Activated CD4-positive, alpha-beta T cell treated with anti-CD3 and anti-CD28 coated beads for 48 hours (primary cell): ENCODE measurements at regions not wholly inside any gene's neighbourhood (a gene's known extent, or its start where the extent isn't known, plus 50 kb on each side); places are given as distances from the start of the nearest gene placed in this dataset.

Source experiments
- DNase-seq: peaks from one replicate; pipeline ENCODE4 v3.0.0-alpha.2; 2020

- peak; percentile 77 for DNase-seq
Measured at GRCh38 chr1:244970236-244970743, 105.9 kb upstream of the HNRNPU start.

GRCh38 chr1:244969355-244970235 is 105.3 kb upstream of the HNRNPU start:
- DNase-seq = peak; percentile 64

- no peak for DNase-seq
Measured at GRCh38 chr1:244968881-244969280, 104.5 kb upstream of the HNRNPU start.

- DNase-seq = no peak
Measured at GRCh38 chr1:244968471-244968871, 104.1 kb upstream of the HNRNPU start.

- no peak for DNase-seq
Measured at GRCh38 chr1:244967159-244967558, 102.8 kb upstream of the HNRNPU start.

GRCh38 chr1:244965185-244966030 is 101.1 kb upstream of the HNRNPU start:
- no peak for DNase-seq

GRCh38 chr1:244964112-244964971 is 100.0 kb upstream of the HNRNPU start:
- DNase-seq = peak; percentile 14

GRCh38 chr1:244963231-244963826 is 99.0 kb upstream of the HNRNPU start:
- no peak for DNase-seq

GRCh38 chr1:244962130-244962529 is 97.8 kb upstream of the HNRNPU start:
- DNase-seq = no peak

GRCh38 chr1:244960904-244961303 is 96.6 kb upstream of the HNRNPU start:
- DNase-seq = no peak

- no peak for DNase-seq
Measured at GRCh38 chr1:244958593-244958992, 94.2 kb upstream of the HNRNPU start.

GRCh38 chr1:244957525-244957924 is 93.2 kb upstream of the HNRNPU start:
- no peak for DNase-seq

GRCh38 chr1:244957122-244957521 is 92.8 kb upstream of the HNRNPU start:
- no peak for DNase-seq

- DNase-seq = no peak
Measured at GRCh38 chr1:244955661-244956060, 91.3 kb upstream of the HNRNPU start.

GRCh38 chr1:244954359-244954758 is 90.0 kb upstream of the HNRNPU start:
- no peak for DNase-seq

- DNase-seq = no peak
Measured at GRCh38 chr1:244953901-244954300, 89.6 kb upstream of the HNRNPU start.

GRCh38 chr1:244952940-244953339 is 88.6 kb upstream of the HNRNPU start:
- DNase-seq = no peak

- DNase-seq = no peak
Measured at GRCh38 chr1:244952280-244952933, 88.1 kb upstream of the HNRNPU start.

- DNase-seq = no peak
Measured at GRCh38 chr1:244948416-244948815, 84.1 kb upstream of the HNRNPU start.

GRCh38 chr1:244945109-244945671 is 80.8 kb upstream of the HNRNPU start:
- no peak for DNase-seq

GRCh38 chr1:244941121-244941520 is 76.8 kb upstream of the HNRNPU start:
- DNase-seq = no peak
